T-cell (primary cell): ENCODE measurements at regions not wholly inside any gene's neighbourhood (a gene's known extent, or its start where the extent isn't known, plus 50 kb on each side); places are given as distances from the start of the nearest gene placed in this dataset.

ENCODE experiments used
- ATAC-seq, 4 experiments: fragments of 200-7000 bp in 3 of 4; fragments of 150-1000 bp in 1 of 4; cut with Tn5 transposase; replicated peaks in 1 of 4; 1 replicate in 3 of 4; 2 replicates in 1 of 4; pipeline ENCODE4 v1.10.0; 2021; ENCODE audit warnings: moderate library complexity in 3 of 4, mild to moderate bottlenecking in 2 of 4, moderate number of reproducible peaks in 1 of 4
- CTCF ChIA-PET, 2 donors: fragments of 300-600 bp; sonication (Branson Sonifier 250); formaldehyde crosslinking; loops; one replicate each; lab custom pipeline; 2022; ENCODE audit warnings: antibody characterized with exemption in 2 of 2; lab: Charles Lee
- POLR2A ChIA-PET, 2 donors: fragments of 300-600 bp; sonication (Branson Sonifier 250); formaldehyde crosslinking; loops; one replicate each; lab custom pipeline; 2022; ENCODE audit warnings: antibody characterized with exemption in 2 of 2; lab: Charles Lee
- DNase-seq, 35 experiments: peaks; one replicate each; pipeline versions ENCODE4 v3.0.0 to v3.0.0-alpha.2; 2013 to 2023
- H3K27ac ChIP-seq: one replicate; pipeline ENCODE4 v1.5.1; 2013; ENCODE audit warnings: low read length
- H3K27me3 ChIP-seq, 2 experiments: replicated peaks in 1 of 2; 1 replicate in 1 of 2; 2 replicates in 1 of 2; pipeline versions ENCODE4 v1.6.1 to v1.7.0; 2013; ENCODE audit warnings: low read length in 1 of 2, mixed read lengths in 1 of 2; ENCODE audit not compliant: control insufficient read depth in 2 of 2, insufficient read depth in 2 of 2; ENCODE audit errors: extremely low read depth in 1 of 2
- H3K36me3 ChIP-seq, 2 donors: 1 replicate in 1 of 2; 2 replicates in 1 of 2; pipeline versions ENCODE4 v1.6.1 to v1.7.0; 2013; ENCODE audit warnings: low read length in 1 of 2; ENCODE audit not compliant: control insufficient read depth in 2 of 2, insufficient read depth in 1 of 2; ENCODE audit errors: extremely low read depth in 1 of 2
- H3K4me1 ChIP-seq, 2 experiments: 1 replicate in 1 of 2; 2 replicates in 1 of 2; pipeline versions ENCODE4 v1.6.1 to v1.7.0; 2013; ENCODE audit warnings: low read length in 2 of 2, mixed read lengths in 1 of 2; ENCODE audit not compliant: insufficient read depth in 2 of 2, control insufficient read depth in 1 of 2; ENCODE audit errors: extremely low read depth in 1 of 2
- H3K4me3 ChIP-seq, 2 donors: 1 replicate in 1 of 2; 2 replicates in 1 of 2; pipeline versions ENCODE4 v1.5.1 to v1.7.0; 2013; ENCODE audit warnings: mild to moderate bottlenecking in 2 of 2, low read length in 1 of 2, moderate library complexity in 1 of 2; ENCODE audit not compliant: control insufficient read depth in 1 of 2; ENCODE audit errors: extremely low read depth in 1 of 2
- H3K9me3 ChIP-seq: 2 replicates; pipeline ENCODE4 v1.7.0; 2013
- H3K27ac Mint-ChIP-seq, 2 donors: one replicate each; pipeline ENCODE4 v1.8.0; 2020 to 2021; ENCODE audit warnings: mild to moderate bottlenecking in 2 of 2, mixed read lengths in 2 of 2
- H3K27me3 Mint-ChIP-seq, 2 donors: one replicate each; pipeline ENCODE4 v1.8.0; 2021 to 2022; ENCODE audit warnings: mixed read lengths in 2 of 2
- H3K36me3 Mint-ChIP-seq: one replicate; pipeline ENCODE4 v1.8.0; 2021; ENCODE audit warnings: mixed read lengths
- H3K4me1 Mint-ChIP-seq, 3 donors: one replicate each; pipeline ENCODE4 v1.8.0; 2020 to 2022; ENCODE audit warnings: mixed read lengths in 3 of 3, mild to moderate bottlenecking in 1 of 3
- H3K4me3 Mint-ChIP-seq, 3 donors: one replicate each; pipeline ENCODE4 v1.8.0; 2020 to 2022; ENCODE audit warnings: mild to moderate bottlenecking in 3 of 3, mixed read lengths in 3 of 3, moderate library complexity in 3 of 3
- H3K9me3 Mint-ChIP-seq, 3 donors: one replicate each; pipeline ENCODE4 v1.8.0; 2020 to 2022; ENCODE audit warnings: mixed read lengths in 3 of 3
- WGBS: methylation state at CpG from one replicate; pipeline ENCODE4 v1.1.5; 2013; ENCODE audit warnings: missing lambda C conversion rate; ENCODE audit not compliant: insufficient coverage; 5-methylcytosine and 5-hydroxymethylcytosine counted together

- H3K36me3 ChIP-seq, result no peaks in the 10 kb centered on the region
- H3K4me1 ChIP-seq, result no peaks in the 10 kb centered on the region
- POLR2A ChIA-PET, result no interaction called here
- Mint-ChIP-seq H3K27ac (no peak overlapping the region), H3K4me1 (no peaks in the 10 kb centered on the region), H3K4me3 (no peak overlapping the region), H3K36me3 (no peaks in the 10 kb centered on the region), H3K9me3 (peaks cover 13 to 27% (median 18%) of the 10 kb centered on the region in 3 donors), H3K27me3 (no peaks in the 10 kb centered on the region)
- H3K27me3 ChIP-seq, result no peaks in the 10 kb centered on the region
- ATAC-seq, result no peak
- H3K9me3 ChIP-seq, result no peaks in the 10 kb centered on the region
- 80% methylated on average over 1 of the region's 1 CpG for WGBS
- no peak overlapping the region for H3K4me3 ChIP-seq
- CTCF ChIA-PET, result no interaction called here
- no peak for DNase-seq
- no peak overlapping the region for H3K27ac ChIP-seq
Measured at GRCh38 chr1:188343914-188344313, 1515.2 kb downstream of the PLA2G4A start.

- POLR2A ChIA-PET, result no interaction called here
- Mint-ChIP-seq H3K9me3 (peaks cover 6% of the 10 kb centered on the region in 3 donors), H3K27me3 (no peaks in the 10 kb centered on the region)
Measured at GRCh38 chr1:188350104-188350503, 1521.4 kb downstream of the PLA2G4A start.

GRCh38 chr1:188355082-188355481 is 1526.3 kb downstream of the PLA2G4A start:
- Mint-ChIP-seq H3K27me3 (no peaks in the 10 kb centered on the region), H3K4me3 (no peak overlapping the region), H3K36me3 (no peaks in the 10 kb centered on the region), H3K4me1 (no peaks in the 10 kb centered on the region), H3K9me3 (peaks cover 7 to 29% (median 20%) of the 10 kb centered on the region in 3 donors), H3K27ac (no peak overlapping the region)
- ChIA-PET POLR2A (no interaction called here), CTCF (no interaction called here)
- ATAC-seq (no peak), DNase-seq (no peak)
- Histone ChIP-seq H3K36me3 (no peaks in the 10 kb centered on the region), H3K4me1 (no peaks in the 10 kb centered on the region), H3K4me3 (no peak overlapping the region), H3K9me3 (no peaks in the 10 kb centered on the region), H3K27me3 (no peaks in the 10 kb centered on the region), H3K27ac (no peak overlapping the region)
- WGBS, result 42% methylated on average over 1 of the region's 2 CpGs

More at GRCh38 chr1:188350104-188350503, 1521.4 kb downstream of the PLA2G4A start:
- CTCF ChIA-PET, result no interaction called here
- DNase-seq (no peak), ATAC-seq (no peak)
- Histone ChIP-seq H3K36me3 (no peaks in the 10 kb centered on the region), H3K27ac (no peak overlapping the region), H3K4me3 (no peak overlapping the region), H3K9me3 (no peaks in the 10 kb centered on the region), H3K4me1 (no peaks in the 10 kb centered on the region), H3K27me3 (no peaks in the 10 kb centered on the region)
- no peak overlapping the region for H3K4me3 Mint-ChIP-seq
- WGBS, result no CpG with 5 or more reads among the region's 2 CpGs
- no peak overlapping the region for H3K27ac Mint-ChIP-seq
- H3K36me3 Mint-ChIP-seq, result no peaks in the 10 kb centered on the region
- no peaks in the 10 kb centered on the region for H3K4me1 Mint-ChIP-seq

- Histone ChIP-seq H3K9me3 (no peaks in the 10 kb centered on the region), H3K27ac (no peak overlapping the region), H3K4me1 (no peaks in the 10 kb centered on the region), H3K27me3 (no peaks in the 10 kb centered on the region), H3K36me3 (no peaks in the 10 kb centered on the region), H3K4me3 (no peak overlapping the region)
- Mint-ChIP-seq H3K27me3 (no peaks in the 10 kb centered on the region), H3K4me3 (no peak overlapping the region), H3K4me1 (no peaks in the 10 kb centered on the region), H3K9me3 (peaks cover 7 to 29% (median 20%) of the 10 kb centered on the region in 3 donors), H3K27ac (no peak overlapping the region), H3K36me3 (no peaks in the 10 kb centered on the region)
- ChIA-PET CTCF (no interaction called here), POLR2A (no interaction called here)
- WGBS, result 70% methylated on average over 4 of the region's 5 CpGs
- no peak for ATAC-seq
- DNase-seq, result no peak
Measured at GRCh38 chr1:188355847-188356246, 1527.1 kb downstream of the PLA2G4A start.

GRCh38 chr1:188359315-188359714 is 1530.6 kb downstream of the PLA2G4A start:
- Mint-ChIP-seq H3K27ac (no peak overlapping the region), H3K36me3 (no peaks in the 10 kb centered on the region), H3K9me3 (peaks cover 7 to 33% (median 22%) of the 10 kb centered on the region in 3 donors), H3K4me1 (no peaks in the 10 kb centered on the region), H3K4me3 (no peak overlapping the region), H3K27me3 (no peaks in the 10 kb centered on the region)
- DNase-seq (no peak), ATAC-seq (no peak)
- no CpG with 5 or more reads among the region's 4 CpGs for WGBS
- no peaks in the 10 kb centered on the region for H3K27me3 ChIP-seq
- no peaks in the 10 kb centered on the region for H3K9me3 ChIP-seq
- no peak overlapping the region for H3K4me3 ChIP-seq
- POLR2A ChIA-PET, result no interaction called here
- CTCF ChIA-PET, result no interaction called here
- H3K27ac ChIP-seq, result no peak overlapping the region
- H3K4me1 ChIP-seq, result no peaks in the 10 kb centered on the region
- no peaks in the 10 kb centered on the region for H3K36me3 ChIP-seq

- Mint-ChIP-seq H3K36me3 (no peaks in the 10 kb centered on the region), H3K27ac (no peak overlapping the region), H3K9me3 (peaks cover 0 to 16% (median 9%) of the 10 kb centered on the region in 3 donors), H3K4me1 (no peaks in the 10 kb centered on the region), H3K27me3 (no peaks in the 10 kb centered on the region), H3K4me3 (no peak overlapping the region)
- ChIA-PET CTCF (no interaction called here), POLR2A (no interaction called here)
- H3K27ac ChIP-seq, result no peak overlapping the region
- ATAC-seq (no peak), DNase-seq (no peak)
- H3K36me3 ChIP-seq, result no peaks in the 10 kb centered on the region
- H3K4me3 ChIP-seq, result no peak overlapping the region
- WGBS, result no CpG with 5 or more reads among the region's 4 CpGs
- no peaks in the 10 kb centered on the region for H3K4me1 ChIP-seq
- no peaks in the 10 kb centered on the region for H3K27me3 ChIP-seq
- no peaks in the 10 kb centered on the region for H3K9me3 ChIP-seq
Measured at GRCh38 chr1:188363943-188364342, 1535.2 kb downstream of the PLA2G4A start.

- Mint-ChIP-seq H3K36me3 (no peaks in the 10 kb centered on the region), H3K4me1 (no peaks in the 10 kb centered on the region), H3K27me3 (no peaks in the 10 kb centered on the region), H3K27ac (no peak overlapping the region), H3K4me3 (no peak overlapping the region), H3K9me3 (peaks cover 0 to 11% (median 4%) of the 10 kb centered on the region in 3 donors)
- H3K9me3 ChIP-seq, result no peaks in the 10 kb centered on the region
- no peaks in the 10 kb centered on the region for H3K27me3 ChIP-seq
- ATAC-seq (no peak), DNase-seq (no peak)
- H3K4me1 ChIP-seq, result no peaks in the 10 kb centered on the region
- ChIA-PET POLR2A (no interaction called here), CTCF (no interaction called here)
- WGBS, result no CpG with 5 or more reads among the region's 3 CpGs
- no peak overlapping the region for H3K4me3 ChIP-seq
- H3K27ac ChIP-seq, result no peak overlapping the region
- no peaks in the 10 kb centered on the region for H3K36me3 ChIP-seq
Measured at GRCh38 chr1:188364927-188365449, 1536.2 kb downstream of the PLA2G4A start.
